GM12875 (cell line): ENCODE measurements at regions not wholly inside any gene's neighbourhood (a gene's known extent, or its start where the extent isn't known, plus 50 kb on each side); places are given as distances from the start of the nearest gene placed in this dataset.

ENCODE experiments used
- H3K4me3 ChIP-seq: one replicate; pipeline ENCODE4 v1.5.1; 2011; ENCODE audit warnings: low read depth, low read length, control low read depth
- TF ChIP-seq, protein P1 (sequence below): IDR thresholded peaks from 2 replicates; pipeline ENCODE4 v1.5.1; 2011; ENCODE audit warnings: low read depth, mild to moderate bottlenecking, control low read depth, inconsistent platforms, low read length, moderate library complexity, borderline replicate concordance; ENCODE audit not compliant: insufficient read depth

GRCh38 chr2:133821107-133821760, 253.0 kb upstream of the NCKAP5 start:
- TF ChIP-seq, protein P1, sequence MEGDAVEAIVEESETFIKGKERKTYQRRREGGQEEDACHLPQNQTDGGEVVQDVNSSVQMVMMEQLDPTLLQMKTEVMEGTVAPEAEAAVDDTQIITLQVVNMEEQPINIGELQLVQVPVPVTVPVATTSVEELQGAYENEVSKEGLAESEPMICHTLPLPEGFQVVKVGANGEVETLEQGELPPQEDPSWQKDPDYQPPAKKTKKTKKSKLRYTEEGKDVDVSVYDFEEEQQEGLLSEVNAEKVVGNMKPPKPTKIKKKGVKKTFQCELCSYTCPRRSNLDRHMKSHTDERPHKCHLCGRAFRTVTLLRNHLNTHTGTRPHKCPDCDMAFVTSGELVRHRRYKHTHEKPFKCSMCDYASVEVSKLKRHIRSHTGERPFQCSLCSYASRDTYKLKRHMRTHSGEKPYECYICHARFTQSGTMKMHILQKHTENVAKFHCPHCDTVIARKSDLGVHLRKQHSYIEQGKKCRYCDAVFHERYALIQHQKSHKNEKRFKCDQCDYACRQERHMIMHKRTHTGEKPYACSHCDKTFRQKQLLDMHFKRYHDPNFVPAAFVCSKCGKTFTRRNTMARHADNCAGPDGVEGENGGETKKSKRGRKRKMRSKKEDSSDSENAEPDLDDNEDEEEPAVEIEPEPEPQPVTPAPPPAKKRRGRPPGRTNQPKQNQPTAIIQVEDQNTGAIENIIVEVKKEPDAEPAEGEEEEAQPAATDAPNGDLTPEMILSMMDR: no peak
- H3K4me3 ChIP-seq: no peak overlapping the region

DNA sequence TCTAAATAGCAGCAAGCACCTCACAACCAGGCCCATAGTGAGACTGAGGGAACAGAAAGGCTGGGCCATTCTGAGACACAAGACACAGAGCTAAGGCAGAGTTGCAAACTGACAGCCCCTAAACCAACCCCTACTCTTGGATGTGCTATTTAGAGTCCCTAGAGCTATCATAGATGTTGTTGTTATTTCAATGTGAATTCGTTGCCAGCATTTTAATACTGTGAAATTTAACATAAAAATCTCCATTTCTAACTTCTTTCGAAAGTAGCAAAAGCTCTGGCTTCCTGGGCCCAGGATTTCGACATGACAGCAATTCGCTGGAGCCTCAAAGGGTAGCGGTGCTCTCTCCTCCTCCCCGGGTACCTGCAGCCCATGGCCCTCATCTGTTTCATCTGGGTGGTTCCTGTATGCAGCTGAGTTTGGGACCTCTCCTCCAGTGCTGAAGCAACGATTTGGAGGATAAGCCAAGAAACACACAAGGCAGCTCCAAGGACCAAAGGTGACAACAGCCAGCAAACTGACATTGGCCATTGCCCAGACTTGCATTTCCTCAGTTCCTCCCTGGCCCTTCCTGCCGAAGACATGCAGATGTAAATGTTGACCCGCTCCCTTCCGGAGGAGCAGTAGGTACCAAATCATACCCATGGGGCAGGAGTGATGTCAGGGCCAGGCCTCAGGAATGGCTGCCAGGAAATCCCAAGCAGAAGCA, 254.4 kb upstream of the NCKAP5 start:
- no peak overlapping the region for H3K4me3 ChIP-seq
- TF ChIP-seq, protein P1: no peak

DNA sequence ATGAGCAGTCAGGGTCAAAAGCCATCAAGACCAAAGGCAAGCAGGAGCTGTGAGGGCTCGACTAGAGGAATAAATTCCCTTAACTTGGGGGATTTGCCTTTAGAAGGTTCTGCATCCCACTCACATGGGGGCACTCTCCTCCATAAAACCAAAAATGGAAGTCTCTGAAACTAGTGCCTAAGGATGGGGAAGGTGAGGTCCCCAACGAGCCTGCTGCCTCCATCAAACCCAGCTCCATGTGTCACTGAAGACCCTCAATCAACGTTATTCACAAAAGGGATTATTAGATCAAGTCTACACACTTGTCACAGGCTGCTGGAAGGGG, 254.9 kb upstream of the NCKAP5 start:
- H3K4me3 ChIP-seq: no peak overlapping the region
- TF ChIP-seq, protein P1: no peak

DNA sequence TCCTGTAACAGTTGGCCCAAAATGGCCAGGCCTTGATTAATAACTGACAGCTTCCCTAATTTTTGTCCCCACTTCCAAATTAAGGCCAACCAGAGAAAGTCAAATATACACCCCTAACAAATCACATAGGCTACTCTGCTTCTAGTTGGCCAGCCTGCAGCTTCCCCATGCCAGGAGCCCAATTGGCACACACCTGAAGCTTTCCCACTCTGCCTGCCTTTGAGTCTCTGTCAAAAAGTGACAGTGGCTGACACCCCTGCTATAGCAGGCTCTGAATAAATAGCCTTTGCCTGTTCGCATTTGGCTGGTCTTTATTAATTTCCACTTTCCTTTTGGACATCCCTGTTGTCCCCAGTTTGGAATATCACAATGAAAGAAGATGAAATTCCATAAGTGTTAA, 256.6 kb upstream of the NCKAP5 start:
- TF ChIP-seq, protein P1: no peak
- H3K4me3 ChIP-seq: no peak overlapping the region

- H3K4me3 ChIP-seq: no peak overlapping the region
- TF ChIP-seq, protein P1: no peak
Measured at GRCh38 chr2:133825778-133826177, 257.5 kb upstream of the NCKAP5 start.

DNA sequence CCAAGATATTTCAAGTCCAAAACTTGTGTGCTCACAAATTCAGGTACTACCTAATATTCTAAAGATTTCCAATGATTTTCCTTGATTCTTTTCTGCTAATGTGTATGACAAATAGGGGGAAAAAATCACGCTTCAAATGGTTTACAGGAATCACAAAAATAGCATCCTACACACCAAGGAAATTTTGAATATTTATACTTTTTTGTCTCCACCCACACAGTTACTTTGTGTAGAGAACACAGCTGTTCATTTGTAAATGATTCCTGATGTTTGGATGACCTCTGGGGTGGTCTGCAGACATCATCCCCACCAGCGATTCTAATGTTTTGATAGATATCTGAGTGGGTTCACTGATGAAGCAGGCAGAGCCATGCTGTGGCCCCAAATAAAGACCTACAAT, 260.6 kb upstream of the NCKAP5 start:
- TF ChIP-seq, protein P1: no peak
- no peak overlapping the region for H3K4me3 ChIP-seq

- H3K4me3 ChIP-seq: no peak overlapping the region
- TF ChIP-seq, protein P1: no peak
Measured at GRCh38 chr2:133829450-133830020, 261.3 kb upstream of the NCKAP5 start.
